Esophagus muscularis mucosa (tissue), 4 donors: ENCODE measurements at regions not wholly inside any gene's neighbourhood (a gene's known extent, or its start where the extent isn't known, plus 50 kb on each side); places are given as distances from the start of the nearest gene placed in this dataset.

Source experiments
- DNase-seq: peaks from one replicate; pipeline ENCODE4 v3.0.0-alpha.2; 2017; ENCODE audit errors: extremely low spot score
- H3K27ac ChIP-seq, 4 donors: fragments of 200-600 bp; sonication (generic); replicated peaks in 1 of 4; 1 replicate in 3 of 4; 2 replicates in 1 of 4; pipeline ENCODE4 v1.5.1; 2016 to 2019; ENCODE audit warnings: mild to moderate bottlenecking in 1 of 4
- H3K27me3 ChIP-seq, 4 donors: fragments of 200-600 bp; sonication (generic); one replicate each; pipeline versions ENCODE4 v1.5.1 to v1.6.0; 2016 to 2019
- H3K36me3 ChIP-seq, 4 donors: fragments of 200-600 bp; sonication (generic); one replicate each; pipeline ENCODE4 v1.5.1; 2016 to 2019
- H3K4me1 ChIP-seq, 4 donors: fragments of 200-600 bp; sonication (generic); one replicate each; pipeline ENCODE4 v1.5.1; 2016 to 2019
- H3K4me3 ChIP-seq, 4 donors: fragments of 200-600 bp; sonication (generic); 1 replicate in 2 of 4; 2 replicates in 2 of 4; pipeline ENCODE4 v1.5.1; 2016 to 2019; ENCODE audit warnings: mild to moderate bottlenecking in 4 of 4, moderate library complexity in 1 of 4
- H3K9me3 ChIP-seq, 4 donors: fragments of 200-600 bp; sonication (generic); 1 replicate in 3 of 4; 2 replicates in 1 of 4; pipeline ENCODE4 v1.5.1; 2016 to 2019
- CTCF ChIP-seq, 3 experiments: fragments of 200-600 bp in 2 of 3; fragments of 450-650 bp in 1 of 3; sonication (generic) in 2 of 3; IDR thresholded peaks; one replicate each; pipeline ENCODE4 v1.5.1; 2017 to 2019; ENCODE audit warnings: antibody characterized with exemption in 3 of 3, mild to moderate bottlenecking in 2 of 3, moderate library complexity in 1 of 3
- EP300 ChIP-seq: sonication (generic); formaldehyde crosslinking; IDR thresholded peaks from one replicate; pipeline ENCODE4 v1.6.1; 2017; ENCODE audit warnings: antibody characterized with exemption
- POLR2A ChIP-seq: fragments of 450-650 bp; IDR thresholded peaks from one replicate; pipeline ENCODE4 v1.6.1; 2017; ENCODE audit warnings: antibody characterized with exemption, moderate library complexity, mild to moderate bottlenecking, low read depth
- POLR2AphosphoS5 ChIP-seq, 2 donors: sonication (generic); formaldehyde crosslinking; IDR thresholded peaks; one replicate each; pipeline ENCODE4 v1.6.1; 2017; ENCODE audit warnings: antibody characterized with exemption in 2 of 2
- WGBS: methylation state at CpG from one replicate; pipeline ENCODE4 v1.1.5; 2018; 5-methylcytosine and 5-hydroxymethylcytosine counted together
- intact Hi-C: fragments of 100-400 bp; cut with DNase I; formaldehyde crosslinking; loops from one replicate; pipeline ENCODE4 v1.15.1; 2023

- Histone ChIP-seq H3K9me3 (no peaks in the 10 kb centered on the region), H3K27ac (no peak overlapping the region), H3K4me1 (peaks cover 0 to 3% (median 1%) of the 10 kb centered on the region in 4 donors), H3K4me3 (no peak overlapping the region), H3K36me3 (no peaks in the 10 kb centered on the region), H3K27me3 (peaks cover 0 to 10% (median 0%) of the 10 kb centered on the region in 4 donors)
- TF ChIP-seq EP300 (no peak), CTCF (IDR thresholded peaks at IDR 0.05) (no peak), POLR2AphosphoS5 (IDR thresholded peaks at IDR 0.05) (no peak), POLR2A (no peak)
- WGBS: 54% methylated on average over 11 of the region's 17 CpGs
- no peak for DNase-seq
- intact Hi-C loops: no loop called here
Measured at GRCh38 chr6:168390749-168391420, 50.1 kb upstream of the SMOC2 start.
